Neural cell (in vitro differentiated cells): ENCODE measurements at regions not wholly inside any gene's neighbourhood (a gene's known extent, or its start where the extent isn't known, plus 50 kb on each side); places are given as distances from the start of the nearest gene placed in this dataset.

ENCODE experiments used
- H2AFZ ChIP-seq: fragments of 200-600, 300-800 bp; sonication (generic), shearing (Covaris generic); 2 replicates; pipeline ENCODE4 v1.6.0; 2014; ENCODE audit warnings: low read depth, mild to moderate bottlenecking, antibody characterized with exemption, low read length, moderate library complexity
- H3F3A ChIP-seq: fragments of 200-600 bp; shearing (Covaris generic); 2 replicates; pipeline ENCODE4 v1.6.1; 2016; ENCODE audit warnings: mild to moderate bottlenecking, moderate library complexity, mixed read lengths, antibody characterized with exemption, low read length; ENCODE audit not compliant: insufficient read depth, poor library complexity, severe bottlenecking
- H3K27ac ChIP-seq: fragments of 200-600, 300-800 bp; sonication (generic), shearing (Covaris generic); 2 replicates; pipeline ENCODE4 v1.5.1; 2014; ENCODE audit warnings: mild to moderate bottlenecking, low read length, moderate library complexity
- H3K27me3 ChIP-seq: fragments of 300-800, 200-600 bp; sonication (generic), shearing (Covaris generic); 2 replicates; pipeline ENCODE4 v1.6.0; 2014; ENCODE audit warnings: mild to moderate bottlenecking, low read depth, low read length, moderate library complexity; ENCODE audit not compliant: insufficient read depth
- H3K36me3 ChIP-seq: fragments of 300-800, 200-600 bp; sonication (generic), shearing (Covaris generic); 2 replicates; pipeline ENCODE4 v1.5.1; 2014; ENCODE audit warnings: mild to moderate bottlenecking, antibody characterized with exemption, low read length, moderate library complexity; ENCODE audit not compliant: insufficient read depth
- H3K4me2 ChIP-seq: fragments of 300-800, 200-600 bp; sonication (generic), shearing (Covaris generic); 2 replicates; pipeline ENCODE4 v1.6.0; 2014; ENCODE audit warnings: mild to moderate bottlenecking, low read length
- H3K4me3 ChIP-seq: fragments of 300-800, 200-600 bp; sonication (generic), shearing (Covaris generic); 2 replicates; pipeline ENCODE4 v1.5.1; 2014; ENCODE audit warnings: mild to moderate bottlenecking, low read length, moderate library complexity
- H3K79me2 ChIP-seq: fragments of 200-600 bp; shearing (Covaris generic); replicated peaks from 2 replicates; pipeline ENCODE4 v1.6.0; 2014; ENCODE audit warnings: mild to moderate bottlenecking, low read length, moderate library complexity; ENCODE audit not compliant: insufficient read depth
- H3K9ac ChIP-seq: fragments of 300-800, 200-600 bp; sonication (generic), shearing (Covaris generic); 2 replicates; pipeline ENCODE4 v1.6.1; 2016; ENCODE audit warnings: mild to moderate bottlenecking, low read length, mixed read lengths
- H3K9me2 ChIP-seq: fragments of 200-600 bp; shearing (Covaris generic); 2 replicates; pipeline ENCODE4 v1.6.1; 2016; ENCODE audit warnings: mild to moderate bottlenecking, low read length, mixed read lengths; ENCODE audit not compliant: insufficient read depth
- H3K9me3 ChIP-seq: fragments of 200-600, 300-800 bp; sonication (generic), shearing (Covaris generic); 2 replicates; pipeline ENCODE4 v1.6.1; 2016; ENCODE audit warnings: mild to moderate bottlenecking, mixed run types, low read length, moderate library complexity, mixed read lengths
- H4K20me1 ChIP-seq: fragments of 200-600 bp; shearing (Covaris generic); 2 replicates; pipeline ENCODE4 v1.6.1; 2016; ENCODE audit warnings: mild to moderate bottlenecking, mixed run types; ENCODE audit not compliant: insufficient read depth
- CTCF ChIP-seq: fragments of 450-650 bp; IDR thresholded peaks from 2 replicates; pipeline ENCODE4 v1.5.1; 2014; ENCODE audit warnings: antibody characterized with exemption, mild to moderate bottlenecking, moderate library complexity; ENCODE audit not compliant: poor library complexity, severe bottlenecking
- EP300 ChIP-seq: fragments of 450-650 bp; conservative IDR thresholded peaks from 2 replicates; pipeline ENCODE4 v1.6.1; 2014; ENCODE audit warnings: antibody characterized with exemption, mild to moderate bottlenecking, moderate library complexity; ENCODE audit not compliant: poor library complexity, severe bottlenecking
- EZH2 ChIP-seq: fragments of 200-600, 300-800 bp; shearing (Covaris generic), sonication (generic); IDR thresholded peaks from 2 replicates; pipeline ENCODE4 v1.6.1; 2014; ENCODE audit warnings: antibody characterized with exemption, low read length, borderline replicate concordance, mild to moderate bottlenecking; ENCODE audit not compliant: insufficient read depth, poor library complexity, severe bottlenecking
- MXI1 ChIP-seq: fragments of 450-650 bp; conservative IDR thresholded peaks from 2 replicates; pipeline ENCODE4 v1.6.1; 2014; ENCODE audit warnings: antibody characterized with exemption, mild to moderate bottlenecking; ENCODE audit not compliant: poor library complexity, severe bottlenecking
- POLR2AphosphoS5 ChIP-seq: IDR thresholded peaks from 2 replicates; pipeline ENCODE4 v1.6.1; 2012
- RAD21 ChIP-seq: fragments of 450-650 bp; conservative IDR thresholded peaks from 2 replicates; pipeline ENCODE4 v1.6.1; 2014; ENCODE audit warnings: antibody characterized with exemption, mild to moderate bottlenecking, moderate library complexity
- REST ChIP-seq: IDR thresholded peaks from 2 replicates; pipeline ENCODE4 v1.6.1; 2012; ENCODE audit warnings: borderline replicate concordance
- SMC3 ChIP-seq: fragments of 450-650 bp; conservative IDR thresholded peaks from 2 replicates; pipeline ENCODE4 v1.6.1; 2014; ENCODE audit warnings: antibody characterized with exemption, mild to moderate bottlenecking, moderate library complexity; ENCODE audit not compliant: poor library complexity
- TAF1 ChIP-seq: IDR thresholded peaks from 2 replicates; pipeline ENCODE4 v1.6.1; 2012; ENCODE audit warnings: low read depth

GRCh38 chr15:98063315-98063714 lies 102.8 kb downstream of the ARRDC4 start:
- Histone ChIP-seq H3K36me3 (no peaks in the 10 kb centered on the region), H3K27ac (no peak overlapping the region), H3K4me2 (no peak overlapping the region), H3K9me2 (no peaks in the 10 kb centered on the region), H4K20me1 (no peaks in the 10 kb centered on the region), H3K9me3 (no peaks in the 10 kb centered on the region), H3K79me2 (no peaks in the 10 kb centered on the region), H3F3A (no peaks in the 10 kb centered on the region), H2AFZ (no peak overlapping the region), H3K27me3 (no peaks in the 10 kb centered on the region), H3K9ac (no peak overlapping the region), H3K4me3 (no peak overlapping the region)
- TF ChIP-seq SMC3 (no peak), EZH2 (no peak), POLR2AphosphoS5 (no peak), CTCF (no peak), REST (no peak), MXI1 (no peak), EP300 (no peak), RAD21 (no peak), TAF1 (no peak)

- no peaks in the 10 kb centered on the region for H3K79me2 ChIP-seq
- no peaks in the 10 kb centered on the region for H3K9me2 ChIP-seq
- no peak for TF ChIP-seq SMC3
- TF ChIP-seq POLR2AphosphoS5, result no peak
- TF ChIP-seq EP300, result no peak
- no peak for TF ChIP-seq MXI1
- TF ChIP-seq CTCF, result no peak
- TF ChIP-seq RAD21, result no peak
- TF ChIP-seq TAF1, result no peak
- no peak for TF ChIP-seq REST
- TF ChIP-seq EZH2, result no peak
- H3K36me3 ChIP-seq, result no peaks in the 10 kb centered on the region
- H3K4me3 ChIP-seq, result no peak overlapping the region
- no peaks in the 10 kb centered on the region for H3F3A ChIP-seq
- no peak overlapping the region for H3K9ac ChIP-seq
- no peaks in the 10 kb centered on the region for H3K9me3 ChIP-seq
- H3K4me2 ChIP-seq, result no peak overlapping the region
- H2AFZ ChIP-seq, result no peak overlapping the region
- H4K20me1 ChIP-seq, result no peaks in the 10 kb centered on the region
- H3K27me3 ChIP-seq, result no peaks in the 10 kb centered on the region
- no peak overlapping the region for H3K27ac ChIP-seq
These were observed 103.4 kb downstream of the ARRDC4 start for GRCh38 chr15:98063871-98064270.
